Hematopoietic multipotent progenitor cell treated with erythropoietin and hydrocortisone succinate and interleukin-3 and kit ligand, for 8 days (in vitro differentiated cells): ENCODE measurements at regions not wholly inside any gene's neighbourhood (a gene's known extent, or its start where the extent isn't known, plus 50 kb on each side); places are given as distances from the start of the nearest gene placed in this dataset.
"Not testable (repeated sequence)": the region's sequence is repeated elsewhere in the genome, so short reads cannot be mapped to it uniquely, and the experiment has no call there.

Experiments
- DNase-seq: peaks from one replicate; pipeline ENCODE4 v3.0.0-alpha.2; 2015

DNA sequence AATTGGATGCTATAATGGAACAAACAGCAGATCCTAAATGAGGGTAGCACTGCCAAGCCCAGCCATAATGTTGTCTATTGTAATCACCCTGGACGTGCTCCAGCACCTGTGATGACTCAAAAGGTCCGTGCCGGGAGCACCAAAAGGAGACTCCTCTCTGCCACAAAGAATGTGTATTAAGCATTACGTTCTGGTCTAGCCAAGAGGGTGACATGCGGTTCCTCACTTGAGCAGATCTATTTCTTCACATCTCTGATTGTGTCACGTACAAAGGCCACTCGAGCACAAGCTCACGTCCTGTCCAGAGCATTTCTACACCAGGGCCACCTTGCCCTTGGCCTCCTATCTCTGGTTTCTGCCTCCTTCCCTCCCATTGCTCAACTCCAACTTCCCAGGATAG lies 219.9 kb upstream of the IRS2 start:
- no peak for DNase-seq

DNA sequence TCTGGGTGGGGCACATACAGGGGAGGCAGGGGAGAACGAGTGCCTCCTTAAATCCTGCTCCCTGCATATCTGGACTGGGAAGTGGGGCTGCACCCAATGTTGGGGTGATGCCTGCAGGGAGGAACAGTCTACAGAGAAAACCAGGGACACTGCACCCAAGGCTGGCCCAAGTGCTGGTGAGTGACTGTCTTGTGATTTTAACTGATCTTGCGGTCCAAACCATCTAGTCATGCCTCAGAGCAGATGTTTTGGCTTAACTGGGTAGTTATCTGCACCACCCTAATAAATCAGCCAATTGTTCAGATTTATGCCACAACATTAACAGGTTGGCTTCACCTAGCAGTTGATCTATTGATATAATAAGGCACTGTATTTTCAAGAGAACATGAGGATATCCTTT lies 219.2 kb upstream of the IRS2 start:
- DNase-seq, result no peak

DNA sequence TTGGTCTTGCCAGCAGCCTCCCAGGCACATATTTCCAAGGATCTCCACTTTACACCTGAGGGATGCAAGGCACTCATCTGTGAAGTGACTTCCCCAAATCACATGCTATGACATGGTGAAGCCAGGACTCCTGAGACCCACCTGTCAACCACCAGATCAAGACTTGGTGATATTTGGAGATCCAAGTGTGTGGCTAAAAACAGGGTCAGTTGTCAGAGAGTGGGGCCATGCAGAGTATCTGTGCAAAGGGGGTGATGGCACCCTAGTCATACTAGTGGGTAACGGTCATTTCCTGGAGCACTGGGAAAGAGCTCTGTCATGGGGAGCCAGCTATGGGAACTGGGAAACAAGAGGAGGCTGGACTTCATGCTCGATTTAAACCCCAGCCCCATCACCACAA lies 218.4 kb upstream of the IRS2 start:
- DNase-seq, result no peak

DNA sequence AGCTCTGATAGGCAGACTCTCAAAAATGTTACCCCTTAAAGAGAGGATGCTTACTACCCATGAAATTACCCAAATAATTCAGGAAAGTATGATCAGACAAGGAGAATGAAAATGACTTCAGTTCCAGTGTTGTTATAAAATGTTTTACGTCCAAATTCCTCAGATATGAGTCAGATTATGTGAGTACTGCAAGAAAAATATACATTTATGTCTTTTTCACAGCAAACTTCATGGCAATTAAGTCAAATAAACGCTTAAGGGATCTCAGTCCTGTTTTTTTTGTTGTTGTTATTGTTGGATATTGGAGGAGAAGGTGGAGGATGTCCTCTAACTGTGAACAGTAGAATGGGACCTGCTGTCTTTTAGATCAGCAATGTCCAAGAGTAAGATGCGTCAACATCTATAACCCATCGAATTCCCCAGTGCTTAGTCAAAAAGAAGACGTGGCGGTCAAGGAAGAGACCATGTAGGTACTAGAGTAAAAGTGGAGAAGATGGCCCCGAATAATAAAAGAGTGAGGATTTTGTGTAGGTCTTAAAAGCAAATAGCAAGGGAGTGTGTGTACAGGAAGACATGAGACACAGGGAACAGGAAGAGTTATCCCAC lies 215.4 kb upstream of the IRS2 start:
- no peak for DNase-seq

DNA sequence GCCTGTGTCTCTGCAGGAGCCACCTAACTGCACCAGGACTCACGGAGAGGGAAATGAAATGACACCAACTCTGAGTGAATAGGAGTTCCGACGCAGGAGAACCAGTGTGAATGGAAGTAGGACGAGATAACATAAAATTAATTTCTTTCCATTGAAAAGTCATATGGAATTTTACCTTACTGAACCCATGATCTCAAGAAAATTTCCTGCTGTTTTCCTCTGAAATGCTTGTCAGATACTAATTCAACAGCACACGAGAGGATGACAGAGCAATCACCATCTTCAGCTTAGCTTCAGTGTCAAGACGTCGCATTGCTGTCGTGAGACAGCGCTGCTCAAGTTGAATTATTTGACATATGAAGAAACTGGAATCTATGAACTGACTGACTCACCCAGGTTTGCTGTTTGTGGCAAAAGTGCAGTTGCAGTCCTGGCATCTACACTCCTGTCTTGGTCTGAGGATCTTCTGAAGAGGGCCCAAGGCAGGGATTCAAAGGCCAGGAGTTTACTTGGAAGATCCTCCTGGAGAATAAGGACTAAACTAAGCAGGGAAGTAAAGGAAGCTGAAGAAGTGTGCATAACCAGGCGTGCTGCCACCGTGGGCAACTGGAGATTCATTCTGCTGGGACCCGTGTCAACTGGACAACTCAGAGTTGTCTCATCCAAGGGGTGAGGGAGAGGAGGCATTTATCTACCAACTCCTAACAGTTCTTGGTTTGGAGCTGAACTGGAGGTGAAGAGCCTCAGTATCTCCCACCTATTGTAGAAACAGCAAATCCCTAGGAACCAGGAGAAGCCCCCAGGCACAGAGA lies 214.4 kb upstream of the IRS2 start:
- DNase-seq, result no peak

DNA sequence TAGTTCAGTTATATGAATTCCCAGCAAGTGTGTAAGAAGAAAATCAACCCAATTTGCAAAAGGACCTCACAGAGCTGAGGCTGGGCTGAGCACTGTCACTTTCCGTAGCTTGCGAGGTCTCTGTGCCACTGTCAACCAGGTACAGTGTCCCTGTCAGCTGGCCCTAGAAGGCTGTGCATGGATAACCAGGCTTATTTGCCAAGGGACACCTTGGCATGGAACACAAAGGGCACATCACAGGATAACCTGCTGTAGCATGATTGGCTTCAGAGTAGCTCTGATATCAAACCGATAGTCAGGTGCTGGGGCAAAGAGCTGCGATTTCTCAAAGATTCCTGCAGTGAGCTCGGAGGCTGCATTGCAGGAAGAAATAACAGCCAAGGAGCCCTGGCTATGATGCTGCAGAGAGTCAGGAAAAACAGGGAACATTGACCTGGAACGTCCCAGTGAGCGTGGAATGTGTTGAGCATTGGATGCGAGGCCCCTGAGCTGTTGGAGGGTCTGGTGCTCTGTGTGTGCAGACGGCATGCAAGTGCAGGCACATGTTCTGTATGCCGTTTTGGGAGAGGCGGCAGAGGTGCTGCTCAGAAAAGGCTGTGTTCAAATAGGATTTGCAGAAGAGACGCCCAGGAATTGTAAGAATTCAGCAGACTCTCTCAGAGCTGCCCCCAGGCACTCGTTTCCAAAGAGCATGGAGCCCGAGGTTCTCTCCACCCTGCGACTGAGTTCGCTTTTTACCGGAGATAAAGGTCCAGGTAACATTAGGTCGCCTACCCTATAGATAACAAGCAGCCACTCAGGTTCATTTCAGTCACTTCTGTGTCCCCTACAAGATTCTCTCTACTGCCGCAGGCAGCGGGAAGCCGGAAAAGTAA lies 213.5 kb upstream of the IRS2 start:
- DNase-seq, result no peak

DNA sequence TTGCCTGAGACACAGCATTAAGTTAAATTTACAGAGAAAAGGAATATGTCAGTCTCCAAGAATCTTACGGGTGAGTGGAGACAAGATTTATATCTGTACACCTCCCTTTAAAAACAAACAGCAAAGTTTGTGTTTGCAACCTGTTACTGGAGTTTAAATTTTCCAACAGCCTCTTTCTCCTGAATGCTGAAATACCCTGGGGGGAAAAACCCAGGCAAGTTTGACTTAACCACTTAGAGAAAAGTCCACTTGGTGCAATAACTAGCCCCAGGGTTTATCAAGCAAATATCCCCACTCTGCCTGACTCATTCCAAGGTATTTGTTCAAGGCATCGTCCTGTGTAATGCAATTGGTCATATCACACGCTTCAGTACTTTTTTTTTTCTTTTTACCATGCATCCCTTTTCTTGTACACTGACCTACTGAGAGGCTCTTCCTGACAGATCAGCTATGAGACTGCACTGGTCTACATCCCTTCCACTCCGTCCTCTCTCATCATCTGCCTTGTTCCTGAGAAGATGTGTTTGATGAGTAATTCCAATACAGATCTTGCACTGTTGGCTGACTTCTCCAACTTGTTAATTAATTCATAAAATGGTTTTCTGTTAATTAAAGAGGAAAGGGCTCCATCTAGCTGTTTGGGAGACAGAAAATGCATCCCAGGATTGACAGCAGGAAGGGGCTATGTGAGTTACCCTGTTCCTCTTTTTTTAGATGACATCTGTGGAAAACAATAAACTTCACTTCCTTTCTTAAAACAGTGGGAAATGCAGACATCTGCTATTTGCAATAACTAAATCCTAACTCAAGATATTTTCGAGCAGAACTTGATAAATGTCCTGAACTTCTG lies 212.5 kb upstream of the IRS2 start:
- DNase-seq, result no peak

DNA sequence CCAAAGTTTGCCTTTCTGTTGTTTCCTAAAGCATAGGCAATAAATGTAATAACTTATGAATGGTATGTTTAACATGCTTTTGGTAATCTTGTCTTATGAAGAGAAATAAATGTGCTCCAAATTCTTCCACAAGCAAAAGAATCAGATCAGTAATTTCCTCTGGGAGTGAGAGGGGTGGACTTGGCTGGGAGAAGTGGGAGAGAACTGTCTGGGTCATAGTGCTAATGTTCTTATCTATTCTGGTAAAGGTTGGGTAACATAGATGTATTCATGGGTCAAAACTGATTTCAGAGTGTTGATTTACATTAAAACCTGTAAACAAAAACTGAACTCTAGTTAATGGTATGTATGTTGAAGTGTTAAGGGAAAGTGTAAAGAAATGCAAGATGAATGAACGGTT lies 211.7 kb upstream of the IRS2 start:
- no peak for DNase-seq

DNA sequence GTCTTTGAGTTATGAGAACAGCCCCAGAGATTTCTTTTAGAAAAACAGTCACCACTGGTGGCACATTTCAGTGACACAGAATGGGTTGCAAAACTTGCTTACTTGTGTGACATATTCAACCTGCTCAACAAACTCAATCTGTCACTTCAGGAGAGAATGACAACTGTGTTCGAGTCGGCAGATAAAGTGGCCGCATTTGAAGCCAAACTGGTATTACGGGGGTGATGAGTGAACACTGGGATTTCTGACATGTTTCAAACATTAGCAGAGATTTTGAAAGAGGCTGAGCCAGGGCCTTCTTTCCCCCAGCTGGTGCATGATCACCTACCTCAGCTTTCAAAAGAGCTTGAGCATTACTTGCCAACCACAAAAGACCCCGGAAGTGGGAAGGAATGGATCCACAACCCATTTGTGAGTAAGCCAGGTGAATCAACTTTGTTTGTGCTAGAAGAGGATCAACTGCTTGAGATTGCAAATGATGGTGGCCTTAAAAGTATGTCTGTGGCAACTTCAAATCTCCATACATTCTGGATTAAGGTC lies 210.7 kb upstream of the IRS2 start:
- not testable (repeated sequence) for DNase-seq

DNA sequence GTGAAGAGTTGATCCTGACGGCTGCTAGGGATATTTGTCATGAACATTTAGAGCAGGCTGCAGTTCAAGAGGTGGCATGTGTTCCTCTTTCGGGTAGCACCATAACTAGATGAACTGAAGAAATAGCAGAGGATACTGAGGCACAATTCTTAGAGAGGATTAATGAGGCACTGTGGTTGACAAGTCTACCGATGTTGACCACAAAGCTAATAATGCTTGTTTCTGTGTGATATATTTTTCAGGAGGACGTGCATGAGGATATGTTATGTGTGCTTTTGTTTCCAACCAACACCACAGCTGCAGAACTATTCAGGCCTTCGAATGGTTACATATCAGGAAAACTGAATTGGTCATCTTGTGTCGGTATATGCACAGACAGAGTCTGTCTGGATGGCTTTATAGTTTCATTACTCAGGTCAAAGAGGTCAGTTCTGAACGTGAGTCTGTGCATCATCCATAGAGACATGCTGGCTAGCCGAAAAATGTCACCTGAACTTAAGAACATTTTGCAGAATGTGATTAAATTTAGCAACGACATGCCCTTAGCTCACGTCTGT lies 210.1 kb upstream of the IRS2 start:
- DNase-seq, result no peak

DNA sequence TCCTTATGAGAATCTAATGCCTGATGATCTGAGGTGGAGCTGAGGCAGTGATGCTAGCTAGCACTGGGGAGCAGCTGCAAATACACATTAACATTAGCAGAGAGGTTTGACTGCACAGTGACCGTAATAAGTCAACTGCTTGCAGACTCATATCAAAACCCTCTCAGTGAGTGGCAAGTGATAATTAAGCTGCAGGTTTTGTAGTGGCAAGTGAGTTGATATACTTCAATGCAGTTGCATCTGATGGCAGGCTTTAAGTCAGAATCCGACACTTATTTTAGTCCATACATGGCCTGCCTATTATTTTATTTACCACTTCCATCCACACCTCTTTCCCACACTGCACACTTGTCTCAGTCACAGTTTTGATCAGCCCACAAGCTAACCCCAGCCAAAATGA lies 209.2 kb upstream of the IRS2 start:
- DNase-seq, result no peak

DNA sequence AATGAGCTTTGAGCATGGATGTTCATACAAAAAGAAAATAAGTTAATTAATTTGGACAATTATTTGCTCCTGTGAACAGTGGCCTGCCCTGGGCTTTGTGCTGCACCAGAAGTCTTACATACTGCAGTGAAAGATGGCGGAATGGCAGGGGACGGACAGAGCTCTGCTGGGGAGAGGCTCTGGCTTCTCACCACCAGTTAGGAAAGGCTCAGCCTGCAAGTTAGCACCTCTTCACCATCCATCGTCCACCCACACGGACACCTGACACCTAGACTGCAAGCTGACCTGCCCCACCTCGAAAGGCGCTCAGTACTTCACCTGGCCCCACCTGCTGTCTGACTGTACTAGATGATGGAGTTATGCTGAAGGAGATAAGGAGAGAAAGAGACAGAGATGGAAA lies 203.9 kb upstream of the IRS2 start:
- DNase-seq, result no peak

DNA sequence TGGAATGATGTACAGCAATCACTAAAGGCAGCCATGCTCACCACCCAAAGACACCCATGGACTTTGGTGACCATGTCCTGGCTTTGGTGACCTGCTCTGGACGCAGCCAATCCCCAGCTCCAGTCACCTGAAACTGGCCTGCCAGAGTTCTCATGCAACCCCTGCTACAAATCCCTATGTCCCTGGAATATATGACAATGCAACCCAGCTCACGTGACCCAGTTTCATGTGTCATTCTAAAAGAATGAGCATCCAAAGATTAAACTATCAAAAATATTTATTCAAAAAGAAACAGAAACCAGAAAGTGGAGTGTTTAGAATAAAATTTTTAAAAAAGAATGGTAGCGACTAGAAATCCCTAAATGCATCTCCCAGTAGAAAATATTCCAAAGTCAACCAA lies 203.3 kb upstream of the IRS2 start:
- no peak for DNase-seq

DNA sequence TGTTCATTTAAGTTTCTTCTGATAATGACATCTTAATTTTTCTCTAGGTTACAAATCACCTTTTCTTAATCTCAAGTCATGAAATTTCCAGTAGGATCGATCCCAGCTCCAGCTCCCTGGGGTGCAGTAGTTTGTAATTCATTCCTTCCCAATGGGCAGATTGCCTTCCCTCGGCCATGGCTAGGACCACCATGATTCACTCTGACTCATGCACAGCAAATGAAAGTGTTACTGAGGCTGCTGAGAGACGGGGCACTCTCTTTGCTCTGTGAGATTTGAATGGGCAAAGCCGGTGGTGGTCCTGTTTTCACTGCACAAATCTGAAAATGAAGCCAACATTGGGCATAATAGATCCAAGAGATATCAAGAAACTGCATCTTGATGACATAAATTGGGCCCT lies 202.8 kb upstream of the IRS2 start:
- no peak for DNase-seq

DNA sequence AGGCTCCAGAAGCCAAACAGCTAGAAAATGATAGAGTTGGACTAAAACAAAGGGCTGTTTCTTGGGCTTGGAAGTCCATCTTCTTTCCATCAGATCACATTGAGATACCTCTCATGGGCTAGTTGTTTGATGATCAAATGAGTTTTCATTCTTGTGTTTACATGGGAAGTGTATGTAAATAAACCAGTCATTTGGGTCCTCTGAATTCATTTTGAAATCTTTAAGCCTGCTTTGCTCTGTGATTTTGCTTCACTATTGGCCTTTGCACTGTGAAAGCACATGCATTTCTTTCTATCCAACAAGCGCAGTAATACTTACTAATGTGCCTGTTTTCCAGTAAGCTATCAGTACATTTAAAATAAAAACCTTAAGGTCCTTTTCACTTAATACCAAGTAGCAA lies 200.5 kb upstream of the IRS2 start:
- no peak for DNase-seq

DNA sequence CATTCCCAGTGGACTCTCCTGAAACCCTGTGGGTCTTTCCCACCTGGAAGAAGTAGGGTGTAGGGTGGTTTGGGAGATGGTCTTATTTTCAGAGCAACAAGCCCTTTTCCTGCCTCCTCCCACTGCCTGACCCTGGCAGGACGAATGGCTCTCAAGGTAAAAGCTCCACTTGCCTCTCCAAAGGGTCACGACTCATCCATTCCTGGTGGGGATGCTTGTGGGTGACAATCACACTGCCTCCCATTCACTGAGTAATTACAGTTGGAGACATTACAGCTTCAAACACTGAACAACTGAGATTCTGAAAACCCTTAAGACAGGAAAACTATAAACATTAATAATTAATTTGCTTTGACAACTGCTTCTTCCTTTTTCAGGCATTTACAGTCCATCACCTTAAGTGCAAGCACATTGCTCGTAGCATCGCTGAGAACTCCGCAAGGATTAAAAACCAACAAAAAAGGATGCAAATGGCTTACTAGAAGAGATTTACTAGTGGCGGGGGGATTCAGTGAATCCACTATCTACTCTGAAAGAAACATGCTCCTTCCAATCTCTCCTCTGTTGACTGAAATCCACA lies 199.6 kb upstream of the IRS2 start:
- DNase-seq, result no peak

DNA sequence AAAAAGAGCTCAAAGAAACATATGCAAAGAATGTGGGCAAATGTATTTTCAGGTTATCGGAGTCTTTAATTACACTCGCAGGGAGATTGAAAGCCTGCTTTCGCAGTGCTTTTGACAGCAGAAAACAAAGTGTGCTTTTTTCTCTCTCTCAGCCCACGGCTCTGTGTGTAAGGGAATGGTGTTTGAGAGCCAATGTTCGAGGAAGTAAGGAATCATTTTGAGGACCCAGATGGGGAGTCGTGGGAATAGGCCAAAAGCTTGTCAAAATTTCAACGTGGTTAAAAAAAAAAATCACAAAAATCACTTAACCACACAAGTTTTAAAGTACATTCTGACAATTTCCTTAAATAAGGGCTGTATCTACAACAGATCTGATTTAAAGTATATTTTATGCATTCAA lies 197.1 kb upstream of the IRS2 start:
- DNase-seq, result no peak

DNA sequence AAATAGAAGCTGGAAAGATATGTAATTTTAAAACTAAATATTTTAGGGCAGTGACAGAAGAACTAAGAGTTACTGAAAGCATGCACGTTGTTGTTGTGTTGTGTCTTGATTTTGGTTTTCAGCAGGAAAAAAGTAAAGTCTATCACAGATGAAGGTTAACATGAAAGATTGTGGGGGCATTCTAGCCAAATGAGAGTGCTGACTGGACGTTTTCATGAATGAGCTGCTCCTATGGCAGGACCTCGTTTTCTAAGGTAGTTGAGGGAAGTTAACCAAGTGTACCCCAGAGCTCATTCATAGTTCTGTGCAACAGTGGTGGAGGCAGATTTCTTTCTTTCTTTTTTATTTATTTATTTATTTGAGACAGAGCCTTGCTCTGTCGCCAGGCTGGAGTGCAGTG lies 194.6 kb upstream of the IRS2 start:
- no peak for DNase-seq

DNA sequence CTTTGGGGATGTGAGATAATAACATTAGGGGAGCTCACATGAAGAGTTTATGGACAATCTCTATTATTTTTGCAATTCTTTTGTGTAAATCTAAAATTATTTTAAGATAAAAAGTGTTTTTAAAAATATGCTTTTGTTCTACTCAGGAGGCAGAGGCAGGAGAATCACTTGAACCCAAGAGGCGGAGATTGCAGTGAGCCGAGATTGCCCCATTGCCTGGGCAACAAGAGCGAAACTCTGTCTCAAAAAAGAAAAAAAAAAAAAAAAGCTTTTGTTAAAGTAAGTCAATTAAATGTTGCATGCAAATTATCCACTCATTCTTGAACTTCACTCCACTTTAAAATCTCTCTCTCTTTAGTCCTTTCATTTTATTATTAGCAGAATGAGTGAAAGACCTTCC lies 193.3 kb upstream of the IRS2 start:
- not testable (repeated sequence) for DNase-seq

DNA sequence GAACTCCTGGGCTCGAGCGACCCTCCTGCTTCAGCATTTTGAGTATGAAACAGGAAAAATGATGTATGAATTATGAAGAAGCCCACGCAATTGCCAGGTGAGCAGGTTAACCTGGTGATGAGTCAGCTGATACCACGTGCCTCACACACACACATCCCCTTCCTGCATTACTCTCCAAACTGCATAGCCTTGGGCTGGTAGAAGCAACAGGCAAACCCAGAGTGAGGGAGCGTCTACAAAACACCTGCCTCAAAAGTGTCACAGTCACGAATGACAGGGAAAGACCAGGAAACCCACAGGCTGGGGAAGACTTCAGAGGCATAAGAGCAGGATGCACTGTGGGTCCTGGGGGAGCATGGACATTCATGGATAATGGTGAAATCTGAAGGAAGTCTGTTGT lies 192.8 kb upstream of the IRS2 start:
- no peak for DNase-seq

DNA sequence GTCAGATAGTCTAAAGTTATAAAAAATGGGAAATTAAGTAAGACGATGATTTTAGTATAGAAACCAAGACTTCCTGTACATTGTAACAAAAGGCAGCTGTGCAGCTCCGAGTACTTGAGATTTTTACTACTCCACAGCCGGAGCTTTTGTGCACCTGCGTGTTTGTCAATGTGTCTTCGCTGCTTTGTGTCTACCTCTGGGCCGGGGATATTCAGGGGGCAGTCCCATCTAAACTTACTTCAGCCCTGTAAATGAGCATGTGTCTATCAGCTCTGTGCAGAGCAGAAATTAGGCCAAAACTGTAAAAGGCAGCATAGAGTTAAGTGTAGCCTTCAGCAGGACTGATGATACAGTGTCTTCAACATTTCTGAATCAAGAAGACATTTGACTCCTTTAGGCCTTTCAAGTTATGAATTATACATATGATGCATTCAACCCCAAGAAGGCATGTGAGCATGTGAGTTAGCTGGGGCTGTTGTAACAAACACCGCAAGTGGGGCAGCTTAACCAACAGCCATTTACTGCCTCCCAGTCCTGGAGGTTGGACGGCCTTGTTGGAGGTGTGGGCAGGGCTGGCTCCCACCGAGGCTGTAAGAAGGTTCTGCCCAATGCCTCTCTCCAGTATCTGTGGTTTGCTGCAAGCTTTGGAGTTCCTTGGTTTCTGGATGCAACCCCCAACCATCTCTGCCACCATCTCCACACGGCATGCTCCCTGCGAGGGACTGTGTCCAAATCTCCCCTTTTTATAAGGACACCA lies 191.0 kb upstream of the IRS2 start:
- DNase-seq, result no peak
